NCI-H2196 (cell line): ENCODE measurements at regions not wholly inside any gene's neighbourhood (a gene's known extent, or its start where the extent isn't known, plus 50 kb on each side); places are given as distances from the start of the nearest gene placed in this dataset.

Experiments used
- DNase-seq: peaks from one replicate; lab custom pipeline; 2025; ENCODE audit not compliant: unreplicated experiment; lab: John Stamatoyannopoulos, UW

DNA sequence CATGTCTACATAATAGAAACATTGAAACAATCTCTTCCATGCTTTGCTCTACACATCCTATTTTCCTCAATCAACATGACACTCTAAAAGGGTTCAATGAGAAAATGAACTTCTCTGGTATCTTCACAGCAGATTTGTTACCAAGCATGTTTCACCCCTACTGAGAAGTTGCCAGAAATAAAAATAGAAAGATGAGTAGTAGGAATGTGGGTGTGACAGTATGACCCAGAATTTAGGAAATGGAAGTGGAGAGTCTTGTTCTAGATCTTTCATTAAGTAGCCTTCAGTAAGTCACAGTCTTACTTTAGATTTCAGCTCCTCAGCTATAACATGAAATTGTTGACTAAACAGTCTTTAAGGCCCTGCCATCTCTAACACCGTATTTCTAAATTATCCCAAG is 581.8 kb downstream of the EFNA5 start:
- DNase-seq = no peak

- DNase-seq = no peak
Observed at GRCh38 chr5:107085572-107085971, 585.2 kb downstream of the EFNA5 start.

- DNase-seq = no peak
Observed at GRCh38 chr5:107074996-107075395, 595.7 kb downstream of the EFNA5 start.

GRCh38 chr5:107072967-107073366 is 597.8 kb downstream of the EFNA5 start:
- no peak for DNase-seq

DNA sequence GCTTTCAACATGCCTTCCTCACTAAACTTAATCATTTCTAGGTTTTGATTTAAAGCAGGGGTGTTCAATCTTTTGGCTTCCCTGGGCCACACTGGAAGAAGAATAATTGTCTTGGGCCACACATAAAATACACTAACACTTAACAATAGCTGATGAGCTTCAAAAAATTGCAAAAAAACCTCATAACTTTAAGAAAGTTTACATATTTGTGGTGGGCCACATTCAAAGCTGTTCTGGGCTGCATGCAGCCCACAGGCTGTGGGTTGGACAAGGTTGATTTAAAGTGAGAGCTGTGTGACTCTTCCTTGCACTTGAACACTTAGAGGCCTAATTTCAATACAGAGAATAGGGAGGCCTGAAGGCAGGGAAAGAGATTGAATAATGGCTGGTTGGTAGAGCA is 598.3 kb downstream of the EFNA5 start:
- no peak for DNase-seq

GRCh38 chr5:107068782-107069181 is 602.0 kb downstream of the EFNA5 start:
- no peak for DNase-seq

GRCh38 chr5:107067395-107067794 is 603.3 kb downstream of the EFNA5 start:
- DNase-seq = no peak

DNA sequence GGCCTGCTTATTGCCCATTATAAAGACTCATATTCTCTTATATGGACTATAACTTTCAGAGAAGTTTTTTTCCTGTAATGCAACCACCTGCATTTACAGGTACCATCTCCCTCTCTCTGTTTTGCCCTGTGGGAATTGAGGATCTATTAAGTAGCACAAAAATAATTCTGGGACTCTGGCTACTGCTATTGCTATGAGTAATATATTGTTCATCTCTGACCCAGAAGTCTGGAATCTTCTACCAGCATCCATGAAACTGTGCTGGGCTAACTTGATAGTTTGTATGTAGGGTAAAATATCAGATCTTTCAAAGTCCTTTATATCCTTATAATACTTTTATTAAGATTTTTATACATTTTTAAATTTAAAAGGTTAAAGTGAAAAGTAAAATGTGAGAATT is 607.2 kb downstream of the EFNA5 start:
- no peak for DNase-seq

- no peak for DNase-seq
Observed at GRCh38 chr5:107058803-107059202, 611.9 kb downstream of the EFNA5 start.

- no peak for DNase-seq
Observed at GRCh38 chr5:107058235-107058634, 612.5 kb downstream of the EFNA5 start.

GRCh38 chr5:107056278-107056677 is 614.5 kb downstream of the EFNA5 start:
- no peak for DNase-seq

GRCh38 chr5:107047048-107047447 is 623.7 kb downstream of the EFNA5 start:
- no peak for DNase-seq

DNA sequence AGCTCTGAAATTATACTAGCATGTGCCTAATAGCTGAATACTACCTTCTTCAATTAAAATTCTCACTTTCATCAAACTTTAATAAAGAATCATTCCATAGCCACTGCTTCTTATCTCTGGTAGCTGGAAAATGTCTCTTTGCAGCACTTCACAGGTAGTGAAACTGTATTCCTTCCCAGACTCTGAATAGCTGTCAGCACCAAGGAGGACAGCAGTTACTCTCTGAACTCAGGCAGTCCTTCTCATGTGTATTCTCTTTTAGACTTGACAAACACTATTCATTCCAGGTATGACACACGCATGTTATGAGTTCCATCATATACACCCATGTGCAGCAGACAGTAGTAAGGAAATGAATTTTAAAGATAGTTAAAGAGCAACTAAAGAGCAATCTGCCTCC is 627.1 kb downstream of the EFNA5 start:
- DNase-seq = no peak

DNA sequence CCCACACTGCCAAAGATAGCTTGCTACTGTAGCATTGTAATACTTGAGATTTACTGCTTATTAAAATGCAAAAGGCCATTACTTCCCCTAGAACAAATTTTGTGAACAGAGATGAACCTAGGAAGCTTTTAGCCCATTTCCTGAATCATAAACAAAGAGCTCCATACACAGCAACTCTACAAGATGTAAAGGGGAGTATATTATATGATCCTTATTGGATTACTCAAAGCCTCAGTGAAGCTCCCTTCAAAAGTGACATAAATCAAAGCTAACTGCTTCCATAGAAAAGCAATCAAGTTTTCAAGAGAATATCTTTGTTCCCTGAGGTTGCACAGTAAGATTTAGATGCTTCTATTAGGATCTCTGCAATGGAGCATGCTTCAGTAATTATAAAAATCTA is 629.8 kb downstream of the EFNA5 start:
- DNase-seq = no peak

- no peak for DNase-seq
Observed at GRCh38 chr5:107032629-107033028, 638.1 kb downstream of the EFNA5 start.

DNA sequence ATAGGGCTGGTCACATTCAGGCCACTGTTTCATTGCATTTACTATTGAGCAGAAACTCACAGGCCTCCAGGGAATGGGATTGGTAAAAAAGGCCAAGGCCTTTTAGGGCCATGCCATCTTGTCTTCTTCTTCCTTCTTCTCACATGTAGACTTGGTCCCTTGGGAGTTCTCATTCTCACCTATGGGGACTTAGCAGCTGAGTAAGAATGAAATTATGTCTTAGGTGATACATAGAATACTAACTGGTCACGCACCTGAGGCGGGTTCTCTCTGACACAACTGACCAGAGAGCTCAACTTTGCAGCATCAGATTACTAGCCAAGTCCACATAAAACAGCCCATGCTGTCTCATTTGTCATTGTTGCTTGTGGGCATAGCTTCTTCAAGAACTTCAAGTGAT is 641.8 kb downstream of the EFNA5 start:
- DNase-seq = no peak

- no peak for DNase-seq
Observed at GRCh38 chr5:107025712-107026497, 644.8 kb downstream of the EFNA5 start.

DNA sequence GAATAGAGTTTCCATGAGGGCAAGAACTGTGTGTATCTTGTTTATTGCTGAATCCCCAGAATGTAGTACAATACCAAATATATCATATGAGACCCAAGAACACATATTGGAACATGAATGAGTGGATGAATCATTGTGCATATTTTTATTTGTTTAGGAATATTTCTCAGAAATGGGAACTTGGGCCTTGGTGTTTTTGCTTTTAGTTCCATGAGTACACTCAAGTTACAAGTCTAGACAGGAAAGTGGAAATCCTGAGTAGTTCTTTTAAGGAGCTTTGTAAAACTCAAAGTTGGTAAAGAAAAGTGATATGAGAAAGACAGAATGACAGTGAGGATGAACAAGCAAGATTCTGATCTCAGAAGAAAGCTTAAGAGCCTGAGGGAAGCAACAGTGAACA is 647.0 kb downstream of the EFNA5 start:
- no peak for DNase-seq

GRCh38 chr5:107021575-107021974 is 649.2 kb downstream of the EFNA5 start:
- no peak for DNase-seq

DNA sequence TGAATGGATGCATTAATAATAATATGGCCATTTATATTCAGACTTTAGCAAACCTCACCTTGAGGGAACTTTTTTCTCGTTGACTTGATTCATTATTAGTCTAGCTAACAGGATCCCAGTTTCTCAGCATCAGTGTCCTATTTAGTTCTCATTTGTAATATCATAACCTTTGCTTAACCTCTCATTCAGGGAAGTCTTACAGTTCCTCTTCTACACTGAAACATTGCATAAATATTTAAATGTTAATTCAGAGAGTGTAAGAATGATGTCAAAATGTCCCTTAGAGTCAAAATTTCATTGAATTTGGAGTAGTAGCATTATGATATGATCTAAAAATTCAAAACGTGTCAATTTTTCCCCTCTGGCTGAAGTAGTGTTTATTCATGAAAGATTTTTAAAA is 650.1 kb downstream of the EFNA5 start:
- DNase-seq = no peak

- DNase-seq = no peak
Observed at GRCh38 chr5:107017616-107018015, 653.1 kb downstream of the EFNA5 start.

DNA sequence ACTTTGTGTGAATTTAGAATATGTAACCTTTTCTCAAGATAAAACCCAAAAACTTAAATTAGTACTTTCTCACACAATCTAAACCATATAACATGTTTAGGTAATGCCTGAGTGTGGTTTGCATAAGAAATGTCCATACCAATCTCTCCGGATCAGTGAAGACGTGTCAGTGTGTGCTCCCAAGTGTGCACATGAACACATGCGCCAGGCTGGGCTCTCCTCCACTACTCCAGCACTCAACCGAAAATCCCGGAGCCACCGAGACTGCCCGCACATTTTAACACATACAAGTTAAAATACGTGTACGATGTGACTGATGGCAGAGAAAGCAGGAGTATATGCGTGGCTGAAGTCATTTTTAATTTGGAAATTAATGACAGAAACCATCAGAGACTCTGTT is 658.4 kb downstream of the EFNA5 start:
- no peak for DNase-seq

DNA sequence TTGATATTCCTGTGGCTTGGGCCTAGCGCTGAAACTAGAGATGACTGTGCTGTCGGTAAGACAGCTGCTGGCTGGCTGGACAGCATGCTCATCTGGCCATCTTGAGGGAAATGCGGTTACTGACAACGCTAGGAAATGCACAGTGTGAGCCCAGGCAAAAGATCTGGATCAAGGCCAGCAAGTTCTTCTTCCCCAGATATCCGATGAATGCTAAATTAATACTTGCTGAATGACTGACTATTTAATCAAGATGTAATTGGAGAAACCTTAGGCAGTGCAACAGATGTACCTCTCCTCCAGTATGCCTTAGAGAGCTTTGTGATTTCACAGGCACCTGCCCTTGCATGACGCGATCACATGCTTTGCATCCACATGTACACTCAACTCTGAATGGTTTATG is 659.1 kb downstream of the EFNA5 start:
- no peak for DNase-seq
